Panc1 (cell line): ENCODE measurements at regions not wholly inside any gene's neighbourhood (a gene's known extent, or its start where the extent isn't known, plus 50 kb on each side); places are given as distances from the start of the nearest gene placed in this dataset.

Source experiments
- ATAC-seq: fragments of 200-7000 bp; cut with Tn5 transposase; 2 replicates; pipeline ENCODE4 v1.9.1; 2020; ENCODE audit warnings: mild to moderate bottlenecking, moderate library complexity
- BruUV-seq: library from RNA; stranded (reverse); fragments of 400-500 nt; replicated peaks from 2 replicates; lab custom pipeline; 2021; lab: Mats Ljungman, UMichigan
- CTCF ChIA-PET: fragments of 300-600 bp; sonication (Branson Sonifier 250); formaldehyde crosslinking; loops from one replicate; lab custom pipeline; 2022; ENCODE audit warnings: antibody characterized with exemption; lab: Charles Lee
- POLR2A ChIA-PET: fragments of 300-600 bp; sonication (Branson Sonifier 250); formaldehyde crosslinking; loops from one replicate; lab custom pipeline; 2022; ENCODE audit warnings: antibody characterized with exemption; lab: Charles Lee
- DNase-seq: peaks from one replicate; pipeline ENCODE4 v3.0.0-alpha.2; 2010; ENCODE audit warnings: low read depth, low spot score
- H3K27ac ChIP-seq: 2 replicates; pipeline ENCODE4 v1.5.1; 2011; ENCODE audit warnings: mild to moderate bottlenecking, low read length, inconsistent platforms
- H3K27me3 ChIP-seq: fragments of 200-500 bp; sonication (Bioruptor generic); 2 replicates; pipeline ENCODE4 v1.6.0; 2014; ENCODE audit warnings: low read length, inconsistent platforms; ENCODE audit not compliant: control insufficient read depth, insufficient read depth
- H3K36me3 ChIP-seq: fragments of 200-500 bp; sonication (Bioruptor generic); 2 replicates; pipeline ENCODE4 v1.5.1; 2014; ENCODE audit warnings: inconsistent platforms, mild to moderate bottlenecking, low read length, moderate library complexity; ENCODE audit not compliant: control insufficient read depth, insufficient read depth
- H3K4me1 ChIP-seq: 2 replicates; pipeline ENCODE4 v1.5.1; 2011; ENCODE audit warnings: inconsistent platforms, mild to moderate bottlenecking, low read length, moderate library complexity; ENCODE audit not compliant: control insufficient read depth, insufficient read depth
- H3K4me3 ChIP-seq, 2 experiments: 2 replicates each; pipeline ENCODE4 v1.5.1; 2011 to 2012; ENCODE audit warnings: low read depth in 2 of 2, low read length in 2 of 2, mild to moderate bottlenecking in 2 of 2, inconsistent platforms in 1 of 2, moderate library complexity in 1 of 2
- H3K9me3 ChIP-seq: fragments of 200-500 bp; sonication (Bioruptor generic); 2 replicates; pipeline ENCODE4 v1.5.1; 2014; ENCODE audit warnings: low read depth, mild to moderate bottlenecking, inconsistent platforms, low read length, moderate library complexity; ENCODE audit not compliant: control insufficient read depth, insufficient read depth
- CTCF ChIP-seq: fragments of 450-650 bp; IDR thresholded peaks from 2 replicates; pipeline ENCODE4 v1.5.1; 2017; ENCODE audit warnings: mild to moderate bottlenecking
- POLR2AphosphoS5 ChIP-seq: IDR thresholded peaks from 2 replicates; pipeline ENCODE4 v1.6.1; 2012; ENCODE audit warnings: mild to moderate bottlenecking, low read depth, low read length, moderate library complexity
- REST ChIP-seq, 2 experiments: IDR thresholded peaks; 2 replicates each; pipeline ENCODE4 v1.6.1; 2011 to 2012; ENCODE audit warnings: low read depth in 2 of 2, control low read depth in 1 of 2, low read length in 1 of 2, mild to moderate bottlenecking in 1 of 2, moderate library complexity in 1 of 2; ENCODE audit not compliant: insufficient read depth in 1 of 2
- SIN3A ChIP-seq: IDR thresholded peaks from 2 replicates; pipeline ENCODE4 v1.6.1; 2012; ENCODE audit warnings: low read depth, mild to moderate bottlenecking, low read length, moderate library complexity, borderline replicate concordance; ENCODE audit not compliant: insufficient read depth
- TCF7L2 ChIP-seq: IDR thresholded peaks from 2 replicates; pipeline ENCODE4 v1.6.1; 2011; ENCODE audit warnings: mild to moderate bottlenecking, low read depth, low read length, inconsistent platforms
- in situ Hi-C: cut with HindIII; loops from 2 replicates; pipeline ENCODE4 v1.10.0; 2016; ENCODE audit warnings: low sequenced_read_pairs, low pct_unique_long_range_greater_than_20kb
- intact Hi-C: fragments of 100-400 bp; cut with micrococcal nuclease; formaldehyde crosslinking; loops from one replicate; pipeline ENCODE4 v1.10.0; 2022; ENCODE audit not compliant: unreplicated experiment

- CTCF ChIA-PET = no interaction called here
- POLR2A ChIA-PET = no interaction called here
- Histone ChIP-seq H3K9me3 (no peaks in the 10 kb centered on the region), H3K36me3 (no peaks in the 10 kb centered on the region), H3K4me1 (no peaks in the 10 kb centered on the region), H3K27ac (no peak overlapping the region), H3K27me3 (no peaks in the 10 kb centered on the region), H3K4me3 (no peak overlapping the region)
- intact Hi-C loops (no loop called here), in situ Hi-C loops (no loop called here)
- no peak for ATAC-seq
- no TSS peak for BruUV-seq
- no peak for DNase-seq
- TF ChIP-seq POLR2AphosphoS5 (no peak), TCF7L2 (no peak), SIN3A (no peak), REST (IDR thresholded peaks at IDR 0.05; ENCODE audit: insufficient read depth in 1 of 2, low read depth in 2 of 2, low read length in 1 of 2) (no peak), CTCF (no peak)
Observed at GRCh38 chr5:39780347-39780746, 355.6 kb upstream of the DAB2 start.

- DNase-seq (no peak), ATAC-seq (no peak)
- POLR2A ChIA-PET = no interaction called here
- CTCF ChIA-PET = no interaction called here
- no TSS peak for BruUV-seq
- Histone ChIP-seq H3K27ac (no peak overlapping the region), H3K4me1 (no peaks in the 10 kb centered on the region), H3K36me3 (no peaks in the 10 kb centered on the region), H3K9me3 (no peaks in the 10 kb centered on the region), H3K27me3 (no peaks in the 10 kb centered on the region), H3K4me3 (no peak overlapping the region)
- intact Hi-C loops = no loop called here
- TF ChIP-seq SIN3A (no peak), CTCF (no peak), POLR2AphosphoS5 (no peak), TCF7L2 (no peak), REST (IDR thresholded peaks at IDR 0.05; ENCODE audit: insufficient read depth in 1 of 2, low read depth in 2 of 2, low read length in 1 of 2) (no peak)
- in situ Hi-C loops = no loop called here
Observed at GRCh38 chr5:39779831-39780230, 355.1 kb upstream of the DAB2 start.
